Neural crest cell (in vitro differentiated cells): ENCODE measurements at regions not wholly inside any gene's neighbourhood (a gene's known extent, or its start where the extent isn't known, plus 50 kb on each side); places are given as distances from the start of the nearest gene placed in this dataset.

Experiments used
- DNase-seq: peaks from one replicate; pipeline ENCODE4 v3.0.0; 2021; ENCODE audit warnings: low read depth, mixed read lengths, low spot score
- H3K27ac Mint-ChIP-seq: one replicate; pipeline ENCODE4 v1.8.0; 2021; ENCODE audit warnings: mild to moderate bottlenecking, mixed read lengths; ENCODE audit not compliant: unreplicated experiment
- H3K27me3 Mint-ChIP-seq: 2 replicates; pipeline ENCODE4 v1.8.0; 2021; ENCODE audit warnings: low read depth, mild to moderate bottlenecking, mixed read lengths
- H3K36me3 Mint-ChIP-seq: 2 replicates; pipeline ENCODE4 v1.8.0; 2021; ENCODE audit warnings: low read depth, mild to moderate bottlenecking, mixed read lengths
- H3K4me1 Mint-ChIP-seq: 2 replicates; pipeline ENCODE4 v1.8.0; 2021; ENCODE audit warnings: mixed read lengths
- H3K4me3 Mint-ChIP-seq: one replicate; pipeline ENCODE4 v1.8.0; 2021; ENCODE audit warnings: mild to moderate bottlenecking, mixed read lengths
- H3K9me3 Mint-ChIP-seq: 2 replicates; pipeline ENCODE4 v1.8.0; 2021; ENCODE audit warnings: mixed read lengths
- TF ChIP-seq, protein P1 (sequence below): fragments of 200-600 bp; sonication (generic); conservative IDR thresholded peaks from 2 replicates; pipeline ENCODE4 v1.5.0; 2021; ENCODE audit warnings: antibody characterized with exemption, mild to moderate bottlenecking

DNA sequence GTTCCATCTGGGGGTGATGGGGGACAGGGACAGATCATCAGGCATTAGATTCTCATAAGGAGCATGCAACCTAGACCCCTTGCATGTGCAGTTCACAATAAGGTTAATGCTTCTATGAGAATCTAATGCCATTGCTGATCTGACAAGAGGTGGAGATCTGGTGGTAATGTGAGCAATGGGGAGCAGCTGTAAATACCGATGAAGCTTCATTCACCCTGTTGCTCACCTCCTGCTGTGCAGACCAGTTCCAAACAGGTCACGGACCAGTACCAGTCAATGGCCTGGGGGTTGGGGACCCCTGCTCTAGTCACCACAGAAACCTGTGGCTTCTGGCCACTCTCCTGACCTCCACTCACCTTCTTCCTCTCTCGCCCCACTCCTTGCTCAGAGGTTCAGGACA is 229.9 kb downstream of the PTPRU start:
- no peak overlapping the region for H3K27ac Mint-ChIP-seq
- peaks cover 3% of the 10 kb centered on the region for H3K36me3 Mint-ChIP-seq
- TF ChIP-seq, protein P1, sequence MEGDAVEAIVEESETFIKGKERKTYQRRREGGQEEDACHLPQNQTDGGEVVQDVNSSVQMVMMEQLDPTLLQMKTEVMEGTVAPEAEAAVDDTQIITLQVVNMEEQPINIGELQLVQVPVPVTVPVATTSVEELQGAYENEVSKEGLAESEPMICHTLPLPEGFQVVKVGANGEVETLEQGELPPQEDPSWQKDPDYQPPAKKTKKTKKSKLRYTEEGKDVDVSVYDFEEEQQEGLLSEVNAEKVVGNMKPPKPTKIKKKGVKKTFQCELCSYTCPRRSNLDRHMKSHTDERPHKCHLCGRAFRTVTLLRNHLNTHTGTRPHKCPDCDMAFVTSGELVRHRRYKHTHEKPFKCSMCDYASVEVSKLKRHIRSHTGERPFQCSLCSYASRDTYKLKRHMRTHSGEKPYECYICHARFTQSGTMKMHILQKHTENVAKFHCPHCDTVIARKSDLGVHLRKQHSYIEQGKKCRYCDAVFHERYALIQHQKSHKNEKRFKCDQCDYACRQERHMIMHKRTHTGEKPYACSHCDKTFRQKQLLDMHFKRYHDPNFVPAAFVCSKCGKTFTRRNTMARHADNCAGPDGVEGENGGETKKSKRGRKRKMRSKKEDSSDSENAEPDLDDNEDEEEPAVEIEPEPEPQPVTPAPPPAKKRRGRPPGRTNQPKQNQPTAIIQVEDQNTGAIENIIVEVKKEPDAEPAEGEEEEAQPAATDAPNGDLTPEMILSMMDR, result no peak
- H3K4me1 Mint-ChIP-seq, result peaks cover 8% of the 10 kb centered on the region
- no peak overlapping the region for H3K4me3 Mint-ChIP-seq
- peaks cover 6% of the 10 kb centered on the region for H3K27me3 Mint-ChIP-seq
- H3K9me3 Mint-ChIP-seq, result peaks cover 4% of the 10 kb centered on the region
- no peak for DNase-seq

DNA sequence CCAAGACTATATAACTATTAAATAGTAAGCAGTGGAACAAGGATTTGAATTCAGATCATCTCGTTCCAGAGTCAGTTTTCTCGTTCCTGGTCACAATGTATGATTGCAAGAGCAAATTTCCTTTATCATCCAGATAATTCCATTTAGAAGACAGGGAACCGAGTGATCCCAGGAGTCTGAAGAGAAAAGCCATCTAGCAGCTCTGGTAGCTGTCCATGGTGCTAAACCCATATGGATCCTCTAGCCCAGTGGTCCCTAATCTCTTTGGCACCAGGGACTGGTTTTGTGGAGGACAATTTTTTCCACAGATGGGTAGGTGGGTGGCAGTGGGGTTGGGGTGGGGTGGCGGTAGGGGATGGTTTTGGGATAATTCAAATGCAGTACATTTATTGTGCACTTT is 229.4 kb downstream of the PTPRU start:
- H3K27ac Mint-ChIP-seq, result no peak overlapping the region
- H3K4me1 Mint-ChIP-seq, result peaks cover 8% of the 10 kb centered on the region
- DNase-seq, result no peak
- TF ChIP-seq, protein P1, result no peak
- peaks cover 4% of the 10 kb centered on the region for H3K9me3 Mint-ChIP-seq
- H3K27me3 Mint-ChIP-seq, result peaks cover 6% of the 10 kb centered on the region
- peaks cover 3% of the 10 kb centered on the region for H3K36me3 Mint-ChIP-seq
- no peak overlapping the region for H3K4me3 Mint-ChIP-seq

DNA sequence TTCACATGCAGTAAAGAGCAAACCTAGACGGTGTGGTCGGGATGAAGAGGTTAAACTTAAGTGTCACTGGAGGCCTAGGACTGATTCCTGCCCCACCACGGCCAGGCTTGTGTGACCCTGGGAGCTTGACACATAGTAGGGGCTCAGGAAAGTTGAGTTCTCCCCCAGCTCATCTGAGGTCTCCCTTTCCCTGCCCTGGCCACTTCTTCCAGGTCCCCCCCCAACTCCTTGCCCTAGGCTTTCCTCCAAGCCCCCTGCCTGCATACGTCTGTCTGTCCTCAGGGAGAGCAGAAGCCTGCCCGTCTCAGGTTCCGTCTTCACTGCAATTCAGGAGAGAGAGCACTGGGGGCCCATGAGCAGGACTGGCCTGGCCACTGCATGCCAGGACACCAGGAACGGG is 225.8 kb downstream of the PTPRU start:
- peaks cover 4% of the 10 kb centered on the region for H3K4me1 Mint-ChIP-seq
- no peak for DNase-seq
- no peak overlapping the region for H3K4me3 Mint-ChIP-seq
- peaks cover 4% of the 10 kb centered on the region for H3K9me3 Mint-ChIP-seq
- peaks cover 8% of the 10 kb centered on the region for H3K27me3 Mint-ChIP-seq
- H3K36me3 Mint-ChIP-seq, result peaks cover 3% of the 10 kb centered on the region
- H3K27ac Mint-ChIP-seq, result no peak overlapping the region
- TF ChIP-seq, protein P1, result no peak

DNA sequence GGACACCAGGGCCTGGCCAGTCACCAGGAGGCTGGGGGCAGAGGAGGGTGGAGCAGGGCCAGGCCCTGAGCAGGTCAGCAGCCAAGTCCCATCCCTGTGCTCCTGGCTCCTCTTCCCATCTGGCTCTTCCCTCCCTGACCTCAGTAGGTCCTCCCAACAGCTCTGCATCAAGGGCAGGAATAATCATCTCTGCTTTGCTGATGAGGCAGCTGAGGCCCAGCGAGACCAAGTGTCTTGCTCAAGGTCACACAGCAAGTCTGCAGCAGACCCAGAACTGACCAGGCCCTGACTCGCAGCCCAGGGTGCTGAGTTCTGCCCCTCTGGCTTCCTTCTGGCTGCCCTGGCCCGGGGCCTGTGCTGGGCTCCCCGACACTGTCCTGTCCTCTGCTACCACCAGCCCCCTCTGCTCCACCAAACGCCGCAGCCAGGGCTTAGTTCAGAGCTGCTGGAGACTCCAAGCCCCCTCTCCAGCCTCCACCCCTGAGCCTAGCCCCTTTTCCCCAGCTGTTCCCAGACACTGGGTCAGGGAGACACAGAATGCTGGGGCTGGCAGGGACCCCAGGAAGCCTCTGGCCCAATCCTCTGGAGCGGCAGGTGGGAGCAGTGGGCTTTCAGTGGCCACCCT is 224.9 kb downstream of the PTPRU start:
- H3K27ac Mint-ChIP-seq, result no peak overlapping the region
- no peak overlapping the region for H3K4me3 Mint-ChIP-seq
- peaks cover 6% of the 10 kb centered on the region for H3K9me3 Mint-ChIP-seq
- peaks cover 4% of the 10 kb centered on the region for H3K4me1 Mint-ChIP-seq
- H3K36me3 Mint-ChIP-seq, result peaks cover 3% of the 10 kb centered on the region
- TF ChIP-seq, protein P1, result no peak
- H3K27me3 Mint-ChIP-seq, result peaks cover 4% of the 10 kb centered on the region
- no peak for DNase-seq

DNA sequence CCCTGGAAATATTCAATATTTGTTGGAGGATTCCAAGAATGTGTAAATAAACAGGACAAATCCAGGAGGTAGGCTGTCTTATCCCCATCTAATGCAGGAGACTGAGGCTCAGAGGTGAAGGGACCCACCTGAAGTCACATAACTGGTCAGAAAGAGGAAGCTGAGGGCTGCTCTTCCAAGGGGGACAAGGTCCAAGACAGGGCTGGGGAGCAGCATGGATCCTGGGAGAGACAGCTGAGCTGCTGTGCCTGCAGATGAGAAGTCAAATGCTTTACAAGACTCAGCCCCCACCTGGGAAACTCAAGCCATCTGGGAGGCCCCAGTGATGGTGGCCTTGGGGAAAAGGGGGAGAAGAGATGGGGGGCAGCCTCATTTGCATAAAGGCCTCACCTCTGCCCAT is 224.4 kb downstream of the PTPRU start:
- no peak for DNase-seq
- TF ChIP-seq, protein P1, result no peak
- Mint-ChIP-seq H3K36me3 (peaks cover 3% of the 10 kb centered on the region), H3K4me1 (peaks cover 4% of the 10 kb centered on the region), H3K9me3 (peaks cover 6% of the 10 kb centered on the region), H3K27me3 (peaks cover 4% of the 10 kb centered on the region), H3K27ac (no peak overlapping the region), H3K4me3 (no peak overlapping the region)
